ENCODE measurements at regions not wholly inside any gene's neighbourhood (a gene's known extent, or its start where the extent isn't known, plus 50 kb on each side); places are given as distances from the start of the nearest gene placed in this dataset.

DNA sequence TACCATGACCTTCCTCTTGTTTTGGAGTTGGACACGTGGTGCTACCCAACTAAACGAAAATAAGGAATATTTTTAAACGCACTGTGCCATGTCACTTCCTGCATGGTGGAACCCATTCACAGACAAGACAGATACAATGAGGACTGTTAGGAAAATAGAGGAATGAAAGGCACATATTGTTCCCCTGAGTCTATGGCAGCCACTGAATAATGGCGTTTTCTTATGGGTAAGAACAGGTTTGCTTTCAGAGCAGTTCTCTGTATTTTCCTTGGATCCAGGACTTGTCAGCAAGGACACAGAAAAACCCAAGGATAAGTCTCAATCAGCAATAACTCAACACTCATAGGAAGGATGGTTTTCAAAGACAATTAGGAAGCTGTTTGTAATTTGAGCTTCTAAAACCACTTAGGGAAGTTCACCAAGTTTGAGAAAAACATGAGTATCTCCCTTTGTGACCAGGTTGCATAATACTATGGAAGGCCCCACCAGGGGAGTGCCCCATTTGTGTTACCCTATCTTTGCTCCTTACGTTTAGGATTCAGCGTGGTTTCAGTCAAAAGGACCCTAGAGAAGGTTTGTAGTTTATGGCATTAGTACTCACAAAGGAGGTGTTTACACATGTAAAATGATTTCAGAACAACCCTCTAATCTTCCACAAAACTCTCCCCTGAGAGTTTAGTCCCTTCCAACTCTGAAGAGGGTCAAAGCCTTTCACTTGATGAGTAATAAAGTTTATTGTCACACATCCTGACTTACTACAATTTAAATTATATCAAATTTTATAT, 487.2 kb upstream of the ATP11B start:
- H3K4me3 ChIP-seq (replicated peaks; ENCODE audit: low read depth, low read length) = no peak overlapping the region
- no peaks in the 10 kb centered on the region for H3K27me3 ChIP-seq (replicated peaks; ENCODE audit: control insufficient read depth, insufficient read depth, low read length)
- TF ChIP-seq, protein P1, sequence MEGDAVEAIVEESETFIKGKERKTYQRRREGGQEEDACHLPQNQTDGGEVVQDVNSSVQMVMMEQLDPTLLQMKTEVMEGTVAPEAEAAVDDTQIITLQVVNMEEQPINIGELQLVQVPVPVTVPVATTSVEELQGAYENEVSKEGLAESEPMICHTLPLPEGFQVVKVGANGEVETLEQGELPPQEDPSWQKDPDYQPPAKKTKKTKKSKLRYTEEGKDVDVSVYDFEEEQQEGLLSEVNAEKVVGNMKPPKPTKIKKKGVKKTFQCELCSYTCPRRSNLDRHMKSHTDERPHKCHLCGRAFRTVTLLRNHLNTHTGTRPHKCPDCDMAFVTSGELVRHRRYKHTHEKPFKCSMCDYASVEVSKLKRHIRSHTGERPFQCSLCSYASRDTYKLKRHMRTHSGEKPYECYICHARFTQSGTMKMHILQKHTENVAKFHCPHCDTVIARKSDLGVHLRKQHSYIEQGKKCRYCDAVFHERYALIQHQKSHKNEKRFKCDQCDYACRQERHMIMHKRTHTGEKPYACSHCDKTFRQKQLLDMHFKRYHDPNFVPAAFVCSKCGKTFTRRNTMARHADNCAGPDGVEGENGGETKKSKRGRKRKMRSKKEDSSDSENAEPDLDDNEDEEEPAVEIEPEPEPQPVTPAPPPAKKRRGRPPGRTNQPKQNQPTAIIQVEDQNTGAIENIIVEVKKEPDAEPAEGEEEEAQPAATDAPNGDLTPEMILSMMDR (IDR thresholded peaks at IDR 0.05; ENCODE audit: insufficient read depth, low read length, poor library complexity, severe bottlenecking) = no peak
- no peak for DNase-seq (ENCODE audit: extremely low read depth, insufficient read length)
- H3K36me3 ChIP-seq (ENCODE audit: control insufficient read depth, insufficient read depth, low read length) = no peaks in the 10 kb centered on the region

DNA sequence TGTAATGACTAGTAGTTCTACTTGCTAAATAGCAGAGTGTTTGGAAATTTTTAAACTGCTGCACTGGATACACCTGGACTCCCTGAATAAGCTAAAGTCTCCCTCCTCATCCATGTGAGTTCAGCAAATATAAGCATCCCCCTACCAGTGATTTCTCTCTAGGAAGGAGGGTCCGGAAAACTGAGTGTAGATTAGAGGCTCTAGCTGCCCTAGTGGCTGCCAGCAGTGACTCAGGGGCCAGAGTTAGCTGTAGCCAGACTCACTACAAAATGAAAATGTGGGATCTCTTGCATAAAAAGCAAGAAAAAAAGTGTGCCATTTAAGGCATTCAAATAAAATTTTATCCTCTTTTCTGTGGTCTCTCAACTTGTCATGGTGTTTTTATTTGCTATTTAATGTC, 485.0 kb upstream of the ATP11B start:
- H3K36me3 ChIP-seq (ENCODE audit: control insufficient read depth, insufficient read depth, low read length) = no peaks in the 10 kb centered on the region
- no peak for DNase-seq (ENCODE audit: extremely low read depth, insufficient read length)

DNA sequence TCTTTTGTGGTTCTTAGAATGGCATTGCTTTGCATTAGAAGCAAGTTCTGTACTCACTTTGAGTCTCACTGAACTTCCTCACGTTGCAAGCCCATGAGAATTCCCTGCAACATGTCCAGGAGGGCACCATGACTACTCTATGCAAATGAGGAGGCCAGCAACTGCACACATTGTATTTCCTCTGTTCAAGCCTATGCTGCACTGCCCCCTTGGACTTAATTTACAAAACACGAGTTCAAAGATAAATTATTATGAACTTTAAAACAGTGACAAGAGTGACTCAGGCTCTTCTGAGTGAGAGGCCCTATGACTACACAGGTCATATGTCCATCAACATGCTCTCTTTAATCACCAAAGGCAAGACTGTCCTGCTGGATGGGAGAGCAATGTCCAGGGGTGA, 484.2 kb upstream of the ATP11B start:
- no peak for DNase-seq (ENCODE audit: extremely low read depth, insufficient read length)
- Histone ChIP-seq H3K4me3 (replicated peaks; ENCODE audit: low read depth, low read length) (no peak overlapping the region), H3K27me3 (replicated peaks; ENCODE audit: control insufficient read depth, insufficient read depth, low read length) (no peaks in the 10 kb centered on the region), H3K36me3 (ENCODE audit: control insufficient read depth, insufficient read depth, low read length) (no peaks in the 10 kb centered on the region)
- TF ChIP-seq, protein P1 (IDR thresholded peaks at IDR 0.05; ENCODE audit: insufficient read depth, low read length, poor library complexity, severe bottlenecking) = no peak

More for the DNA sequence above, 485.0 kb upstream of the ATP11B start:
- TF ChIP-seq, protein P1 (IDR thresholded peaks at IDR 0.05; ENCODE audit: insufficient read depth, low read length, poor library complexity, severe bottlenecking) = no peak
- H3K4me3 ChIP-seq (replicated peaks; ENCODE audit: low read depth, low read length) = no peak overlapping the region
- H3K27me3 ChIP-seq (replicated peaks; ENCODE audit: control insufficient read depth, insufficient read depth, low read length) = no peaks in the 10 kb centered on the region

DNA sequence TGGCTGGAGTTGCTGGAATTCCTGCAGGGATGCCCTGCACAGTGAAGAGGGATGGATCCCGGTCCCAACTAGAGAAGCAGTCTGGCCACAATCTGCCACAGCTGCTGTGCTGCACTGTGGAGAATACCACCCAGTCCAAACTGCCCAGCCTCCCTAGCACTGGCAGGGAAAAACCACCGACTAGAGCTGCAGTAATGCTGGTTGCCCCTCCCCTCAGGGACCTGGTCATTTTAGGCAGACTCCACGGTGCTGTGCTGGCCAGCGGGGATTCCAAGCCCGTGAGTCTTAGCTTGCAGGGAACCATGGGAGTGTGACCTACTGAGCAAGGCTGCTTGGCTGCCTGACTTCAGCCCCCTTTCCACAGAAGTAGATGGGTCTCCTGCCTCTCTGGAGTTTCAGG, 478.0 kb upstream of the ATP11B start:
- DNase-seq (ENCODE audit: extremely low read depth, insufficient read length) = no peak
- Histone ChIP-seq H3K36me3 (ENCODE audit: control insufficient read depth, insufficient read depth, low read length) (no peaks in the 10 kb centered on the region), H3K4me3 (replicated peaks; ENCODE audit: low read depth, low read length) (no peak overlapping the region), H3K27me3 (replicated peaks; ENCODE audit: control insufficient read depth, insufficient read depth, low read length) (no peaks in the 10 kb centered on the region)
- TF ChIP-seq, protein P1 (IDR thresholded peaks at IDR 0.05; ENCODE audit: insufficient read depth, low read length, poor library complexity, severe bottlenecking) = no peak

DNA sequence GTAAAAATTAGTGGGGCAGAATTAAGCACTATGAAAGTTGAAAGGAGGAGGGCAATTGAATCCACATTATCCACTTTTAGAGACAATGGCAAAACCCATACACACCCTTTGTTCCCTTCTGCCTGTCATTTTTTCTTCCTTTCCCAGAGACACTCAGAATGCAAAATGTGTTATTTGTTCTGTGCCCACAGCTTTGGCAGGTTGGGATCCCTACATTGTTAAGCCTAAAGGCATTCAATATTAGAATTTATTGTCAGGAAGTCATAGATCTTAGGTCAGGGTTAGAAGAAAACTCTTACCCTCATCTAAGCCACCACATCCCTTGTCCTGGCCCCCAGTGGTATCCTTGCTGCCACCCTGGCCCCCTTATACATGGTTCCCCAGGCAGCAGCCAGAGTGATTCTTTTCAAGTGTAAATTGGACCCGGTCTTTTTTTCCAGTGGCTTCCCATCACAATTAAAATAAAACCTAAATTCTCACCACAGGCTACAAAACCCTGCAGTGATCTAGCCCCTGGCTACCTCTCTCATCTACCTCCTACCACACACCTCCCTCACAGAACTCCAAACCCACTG, 470.1 kb upstream of the ATP11B start:
- H3K36me3 ChIP-seq (ENCODE audit: control insufficient read depth, insufficient read depth, low read length) = no peaks in the 10 kb centered on the region
- no peak overlapping the region for H3K4me3 ChIP-seq (replicated peaks; ENCODE audit: low read depth, low read length)
- no peaks in the 10 kb centered on the region for H3K27me3 ChIP-seq (replicated peaks; ENCODE audit: control insufficient read depth, insufficient read depth, low read length)
- no peak for DNase-seq (ENCODE audit: extremely low read depth, insufficient read length)
- TF ChIP-seq, protein P1 (IDR thresholded peaks at IDR 0.05; ENCODE audit: insufficient read depth, low read length, poor library complexity, severe bottlenecking) = no peak
